Lower leg skin (tissue), 4 donors: ENCODE measurements at regions not wholly inside any gene's neighbourhood (a gene's known extent, or its start where the extent isn't known, plus 50 kb on each side); places are given as distances from the start of the nearest gene placed in this dataset.
"Not testable (repeated sequence)": the region's sequence is repeated elsewhere in the genome, so short reads cannot be mapped to it uniquely, and the experiment has no call there.

Source experiments
- DNase-seq, 2 donors: peaks; one replicate each; pipeline ENCODE4 v3.0.0-alpha.2; 2019; ENCODE audit warnings: low spot score in 2 of 2
- H3K4me3 ChIP-seq: fragments of 200-600 bp; sonication (generic); 2 replicates; pipeline ENCODE4 v1.5.1; 2017; ENCODE audit warnings: mild to moderate bottlenecking, low read depth; ENCODE audit not compliant: poor library complexity, severe bottlenecking
- CTCF ChIP-seq, 3 donors: fragments of 450-650 bp; IDR thresholded peaks; one replicate each; pipeline ENCODE4 v1.5.1; 2016; ENCODE audit warnings: antibody characterized with exemption in 3 of 3, mild to moderate bottlenecking in 3 of 3, moderate library complexity in 2 of 3
- POLR2A ChIP-seq, 2 donors: fragments of 450-650 bp; IDR thresholded peaks; one replicate each; pipeline ENCODE4 v1.6.1; 2016 to 2017; ENCODE audit warnings: antibody characterized with exemption in 2 of 2, mild to moderate bottlenecking in 1 of 2, moderate library complexity in 1 of 2
- WGBS, 2 donors: methylation state at CpG; one replicate each; pipeline ENCODE4 v1.1.5; 2018; 5-methylcytosine and 5-hydroxymethylcytosine counted together
- intact Hi-C: fragments of 100-400 bp; cut with DNase I; formaldehyde crosslinking; loops from one replicate; pipeline ENCODE4 v1.15.0; 2023; ENCODE audit warnings: low total_unique reads

- H3K4me3 ChIP-seq: no peak overlapping the region
- TF ChIP-seq CTCF (IDR thresholded peaks at IDR 0.05) (no peak), POLR2A (IDR thresholded peaks at IDR 0.05) (no peak)
- no peak for DNase-seq
- intact Hi-C loops: no loop called here
- WGBS, 2 donors: 82 to 88% methylated on average over 2 of the region's 2 CpGs
Observed at GRCh38 chr15:95699578-95699977, 630.9 kb upstream of the NR2F2 start.

GRCh38 chr15:95700692-95701091, 629.8 kb upstream of the NR2F2 start:
- H3K4me3 ChIP-seq, intact Hi-C loops: not testable (repeated sequence)
- 43 to 61% methylated on average over 1 of the region's 1 CpG for WGBS, 2 donors

GRCh38 chr15:95701410-95701809, 629.1 kb upstream of the NR2F2 start:
- 81 to 86% methylated on average over 1 of the region's 1 CpG for WGBS, 2 donors
- DNase-seq: no peak
- H3K4me3 ChIP-seq: no peak overlapping the region
- intact Hi-C loops: no loop called here
- TF ChIP-seq POLR2A (IDR thresholded peaks at IDR 0.05): no peak
- TF ChIP-seq CTCF (IDR thresholded peaks at IDR 0.05): no peak

More at GRCh38 chr15:95700692-95701091, 629.8 kb upstream of the NR2F2 start:
- DNase-seq: not testable (repeated sequence)

- intact Hi-C loops: no loop called here
- no peak for TF ChIP-seq POLR2A (IDR thresholded peaks at IDR 0.05)
- TF ChIP-seq CTCF (IDR thresholded peaks at IDR 0.05): no peak
- WGBS, 2 donors: 69 to 72% methylated on average over 9 of the region's 9 CpGs
- no peak overlapping the region for H3K4me3 ChIP-seq
- no peak for DNase-seq
Observed at GRCh38 chr15:95709959-95710695, 620.4 kb upstream of the NR2F2 start.

GRCh38 chr15:95712785-95713184, 617.7 kb upstream of the NR2F2 start:
- no peak for DNase-seq
- H3K4me3 ChIP-seq: no peak overlapping the region
- intact Hi-C loops: no loop called here
- 33 to 43% methylated on average over 1 of the region's 1 CpG for WGBS, 2 donors
- TF ChIP-seq CTCF (IDR thresholded peaks at IDR 0.05): no peak
- TF ChIP-seq POLR2A (IDR thresholded peaks at IDR 0.05): no peak

- intact Hi-C loops: no loop called here
- TF ChIP-seq POLR2A (IDR thresholded peaks at IDR 0.05): no peak
- no peak for TF ChIP-seq CTCF (IDR thresholded peaks at IDR 0.05)
- no peak for DNase-seq
- H3K4me3 ChIP-seq: no peak overlapping the region
- WGBS, 2 donors: 50 to 58% methylated on average over 5 of the region's 5 CpGs
Observed at GRCh38 chr15:95713324-95713723, 617.2 kb upstream of the NR2F2 start.
